Natural killer cell (primary cell): ENCODE measurements at regions not wholly inside any gene's neighbourhood (a gene's known extent, or its start where the extent isn't known, plus 50 kb on each side); places are given as distances from the start of the nearest gene placed in this dataset.

Source experiments
- ATAC-seq, 3 donors: fragments of 150-1000 bp in 2 of 3; fragments of 200-7000 bp in 1 of 3; cut with Tn5 transposase; 1 replicate in 1 of 3; 2 replicates in 2 of 3; pipeline ENCODE4 v1.10.0; 2021; ENCODE audit warnings: mild to moderate bottlenecking in 2 of 3, moderate library complexity in 2 of 3
- DNase-seq, 2 donors: peaks; one replicate each; pipeline versions ENCODE4 v3.0.0 to v3.0.0-alpha.2; 2013 to 2021; ENCODE audit warnings: mixed read lengths in 1 of 2
- H3K27ac ChIP-seq: one replicate; pipeline ENCODE4 v1.5.1; 2013; ENCODE audit warnings: mild to moderate bottlenecking, low read length
- H3K27me3 ChIP-seq: one replicate; pipeline ENCODE4 v1.6.1; 2013; ENCODE audit warnings: low read length; ENCODE audit not compliant: control insufficient read depth, insufficient read depth
- H3K36me3 ChIP-seq: one replicate; pipeline ENCODE4 v1.6.1; 2013; ENCODE audit warnings: low read length; ENCODE audit not compliant: control insufficient read depth, insufficient read depth
- H3K4me1 ChIP-seq: one replicate; pipeline ENCODE4 v1.6.1; 2013; ENCODE audit warnings: low read length; ENCODE audit not compliant: control insufficient read depth, insufficient read depth
- H3K4me3 ChIP-seq: one replicate; pipeline ENCODE4 v1.5.1; 2013; ENCODE audit warnings: low read length
- H3K9me3 ChIP-seq: one replicate; pipeline ENCODE4 v1.6.1; 2013; ENCODE audit warnings: low read length; ENCODE audit not compliant: control insufficient read depth, insufficient read depth
- H3K27ac Mint-ChIP-seq, 2 donors: one replicate each; pipeline ENCODE4 v1.8.0; 2022; ENCODE audit warnings: mild to moderate bottlenecking in 2 of 2, mixed read lengths in 2 of 2, moderate library complexity in 1 of 2
- H3K27me3 Mint-ChIP-seq, 2 donors: one replicate each; pipeline ENCODE4 v1.8.0; 2022; ENCODE audit warnings: low read depth in 2 of 2, mixed read lengths in 2 of 2
- H3K36me3 Mint-ChIP-seq: one replicate; pipeline ENCODE4 v1.8.0; 2022; ENCODE audit warnings: mixed read lengths
- H3K4me1 Mint-ChIP-seq, 2 donors: one replicate each; pipeline ENCODE4 v1.8.0; 2022; ENCODE audit warnings: mixed read lengths in 2 of 2
- H3K4me3 Mint-ChIP-seq: one replicate; pipeline ENCODE4 v1.8.0; 2022; ENCODE audit warnings: mild to moderate bottlenecking, moderate library complexity, mixed read lengths
- H3K9me3 Mint-ChIP-seq, 2 donors: one replicate each; pipeline ENCODE4 v1.8.0; 2022; ENCODE audit warnings: mixed read lengths in 2 of 2
- CTCF ChIP-seq: fragments of 200-600 bp; IDR thresholded peaks from one replicate; pipeline ENCODE4 v1.8.0; 2022; ENCODE audit warnings: antibody characterized with exemption
- WGBS: methylation state at CpG from one replicate; pipeline ENCODE4 v1.1.7; 2013; ENCODE audit warnings: missing lambda C conversion rate; ENCODE audit not compliant: insufficient coverage; 5-methylcytosine and 5-hydroxymethylcytosine counted together
- intact Hi-C: fragments of 100-400 bp; cut with micrococcal nuclease; formaldehyde crosslinking; loops from one replicate; pipeline ENCODE4 v1.14.2; 2022

- Mint-ChIP-seq H3K4me3 (no peak overlapping the region), H3K27me3 (peaks cover 16 to 51% of the 10 kb centered on the region in 2 donors), H3K9me3 (peaks cover 0 to 5% of the 10 kb centered on the region in 2 donors), H3K27ac (no peak overlapping the region), H3K4me1 (no peaks in the 10 kb centered on the region), H3K36me3 (peaks cover 2% of the 10 kb centered on the region)
- H3K9me3 ChIP-seq = no peaks in the 10 kb centered on the region
- no peak for DNase-seq
- 71% methylated on average over 8 of the region's 9 CpGs for WGBS
- H3K4me1 ChIP-seq = no peaks in the 10 kb centered on the region
- intact Hi-C loops = no loop called here
- H3K27ac ChIP-seq = no peak overlapping the region
- H3K4me3 ChIP-seq = no peak overlapping the region
- no peak for ATAC-seq
- no peak for TF ChIP-seq CTCF
- H3K27me3 ChIP-seq = no peaks in the 10 kb centered on the region
- no peaks in the 10 kb centered on the region for H3K36me3 ChIP-seq
These were observed 68.0 kb upstream of the NRP1 start for GRCh38 chr10:33402220-33403073.

DNA sequence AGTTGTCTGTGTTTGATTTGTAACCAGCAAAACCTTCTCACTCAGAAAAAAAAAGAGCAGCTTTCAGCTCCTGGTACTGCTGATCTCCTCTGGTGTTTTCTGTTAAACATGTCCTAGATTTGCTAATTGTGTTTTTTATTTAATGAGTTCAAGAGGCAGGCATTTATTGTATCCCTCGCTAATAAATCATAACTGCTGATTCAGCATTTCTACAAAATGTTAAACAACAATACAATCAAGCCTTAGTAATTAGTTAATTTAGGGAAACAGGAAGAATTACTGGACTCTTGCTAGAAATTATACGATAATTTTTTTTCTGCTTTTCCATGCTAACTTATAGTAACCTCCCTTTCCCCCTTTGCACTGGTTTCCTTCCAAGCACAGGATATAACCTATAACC lies 66.8 kb upstream of the NRP1 start:
- no peaks in the 10 kb centered on the region for H3K4me1 ChIP-seq
- no peak overlapping the region for H3K27ac ChIP-seq
- H3K27me3 Mint-ChIP-seq = peaks cover 11 to 49% of the 10 kb centered on the region in 2 donors
- WGBS = no CpG with 5 or more reads among the region's 2 CpGs
- no peaks in the 10 kb centered on the region for H3K4me1 Mint-ChIP-seq
- no peaks in the 10 kb centered on the region for H3K36me3 ChIP-seq
- no peak overlapping the region for H3K4me3 ChIP-seq
- H3K4me3 Mint-ChIP-seq = no peak overlapping the region
- no peak for ATAC-seq
- intact Hi-C loops = no loop called here
- peaks cover 2% of the 10 kb centered on the region in 2 donors for H3K9me3 Mint-ChIP-seq
- H3K27ac Mint-ChIP-seq = no peak overlapping the region
- no peak for TF ChIP-seq CTCF
- DNase-seq = no peak
- H3K27me3 ChIP-seq = no peaks in the 10 kb centered on the region
- H3K9me3 ChIP-seq = no peaks in the 10 kb centered on the region
- H3K36me3 Mint-ChIP-seq = peaks cover 5% of the 10 kb centered on the region

- no peaks in the 10 kb centered on the region for H3K4me1 Mint-ChIP-seq
- DNase-seq = no peak
These were observed 64.3 kb upstream of the NRP1 start for GRCh38 chr10:33398796-33399195.

More at GRCh38 chr10:33398796-33399195, 64.3 kb upstream of the NRP1 start:
- TF ChIP-seq CTCF = no peak
- no peaks in the 10 kb centered on the region for H3K36me3 ChIP-seq
- Mint-ChIP-seq H3K27me3 (peaks cover 11 to 35% of the 10 kb centered on the region in 2 donors), H3K9me3 (peaks cover 2% of the 10 kb centered on the region in 2 donors), H3K36me3 (peaks cover 5% of the 10 kb centered on the region), H3K4me3 (no peak overlapping the region), H3K27ac (no peak overlapping the region)
- no peak overlapping the region for H3K27ac ChIP-seq
- no peaks in the 10 kb centered on the region for H3K27me3 ChIP-seq
- WGBS = 89% methylated on average over 5 of the region's 5 CpGs
- no peak for ATAC-seq
- no peak overlapping the region for H3K4me3 ChIP-seq
- intact Hi-C loops = no loop called here
- no peaks in the 10 kb centered on the region for H3K9me3 ChIP-seq
- no peaks in the 10 kb centered on the region for H3K4me1 ChIP-seq
